ENCODE measurements at regions not wholly inside any gene's neighbourhood (a gene's known extent, or its start where the extent isn't known, plus 50 kb on each side); places are given as distances from the start of the nearest gene placed in this dataset.

GRCh38 chr4:19309378-19309777 is 942.3 kb upstream of the SLIT2 start:
- FAIRE-seq (no peak), ATAC-seq (no peak), DNase-seq (ENCODE audit: low spot score) (no peak)
- Histone ChIP-seq H3K9me3 (ENCODE audit: low read length) (peaks cover 90% of the 10 kb centered on the region), H2AFZ (ENCODE audit: low read length) (no peak overlapping the region), H4K20me1 (ENCODE audit: insufficient read depth, low read length) (no peaks in the 10 kb centered on the region), H3K27me3 (ENCODE audit: control insufficient read depth in 1 of 2, insufficient read depth in 2 of 2, low read length in 2 of 2) (no peaks in the 10 kb centered on the region), H3K4me3 (replicated peaks in 1 of 3; ENCODE audit: insufficient read depth in 1 of 3, low read depth in 2 of 3, low read length in 3 of 3) (no peak overlapping the region), H3K36me3 (replicated peaks in 1 of 2; ENCODE audit: control insufficient read depth in 1 of 2, insufficient read depth in 2 of 2, low read length in 2 of 2) (no peaks in the 10 kb centered on the region), H3K4me1 (ENCODE audit: insufficient read depth, low read length) (no peaks in the 10 kb centered on the region), H3K9ac (ENCODE audit: insufficient read depth, low read depth, low read length) (no peak overlapping the region), H3K27ac (ENCODE audit: extremely low read length, insufficient read depth, low read length) (no peak overlapping the region), H3K79me2 (ENCODE audit: insufficient read depth, low read length) (no peaks in the 10 kb centered on the region), H3K4me2 (ENCODE audit: low read depth, low read length) (no peak overlapping the region)
- intact Hi-C loops (cut with micrococcal nuclease; ENCODE audit: unreplicated experiment) (no loop called here), in situ Hi-C loops (cut with HindIII; ENCODE audit: extremely low pct_ligation_motif_present, low pct_unique_long_range_greater_than_20kb) (no loop called here)
- no TSS peak for BruUV-seq (replicated peaks)
- POLR2A ChIA-PET: no interaction called here
- TF ChIP-seq SALL1 (CRISPR knock-in tag; IDR thresholded peaks at IDR 0.05) (no peak), RBFOX2 (IDR thresholded peaks at IDR 0.05; ENCODE audit: low read depth, low read length) (no peak), MAFK (conservative IDR thresholded peaks at IDR 0.05 in 1 of 2, IDR thresholded peaks at IDR 0.05 in 1 of 2; ENCODE audit: low read length in 2 of 2) (peak in 1 of 2 experiments; percentile 29; a peak in 1 of 4 replicates), NONO (IDR thresholded peaks at IDR 0.05) (no peak), NONO (CRISPR knock-in tag; conservative IDR thresholded peaks at IDR 0.05) (no peak), ZNF430 (CRISPR knock-in tag; IDR thresholded peaks at IDR 0.05) (no peak)
- CTCF ChIA-PET (ENCODE audit: low intra/inter-chr PET ratio, low total read pairs): no interaction called here
- 4% methylated on average over 2 of the region's 2 CpGs for WGBS (ENCODE audit: low lambda C conversion rate)

GRCh38 chr4:19304028-19304427 is 947.7 kb upstream of the SLIT2 start:
- CTCF ChIA-PET (ENCODE audit: low intra/inter-chr PET ratio, low total read pairs): no interaction called here
- no peak for FAIRE-seq
- BruUV-seq (replicated peaks): no TSS peak

More at GRCh38 chr4:19304028-19304427, 947.7 kb upstream of the SLIT2 start:
- no peak overlapping the region for H3K9ac ChIP-seq (ENCODE audit: insufficient read depth, low read depth, low read length)
- intact Hi-C loops (cut with micrococcal nuclease; ENCODE audit: unreplicated experiment): no loop called here
- TF ChIP-seq CCAR2 (optimal IDR thresholded peaks at IDR 0.05; ENCODE audit: low read depth, low read length) (no peak), YEATS2 (CRISPR knock-in tag; IDR thresholded peaks at IDR 0.05; ENCODE audit: borderline replicate concordance) (no peak), BRCA1 (CRISPR knock-in tag; IDR thresholded peaks at IDR 0.05) (no peak), BRD4 (CRISPR knock-in tag; IDR thresholded peaks at IDR 0.05) (no peak), ELF4 (CRISPR knock-in tag; IDR thresholded peaks at IDR 0.05; ENCODE audit: borderline replicate concordance) (no peak)
- no peaks in the 10 kb centered on the region; the same call in 1 of the 2 replicates for H3K4me1 ChIP-seq (ENCODE audit: insufficient read depth, low read length)
- no peaks in the 10 kb centered on the region for H4K20me1 ChIP-seq (ENCODE audit: insufficient read depth, low read length)
- no peak overlapping the region for H3K4me3 ChIP-seq (replicated peaks in 1 of 3; ENCODE audit: insufficient read depth in 1 of 3, low read depth in 2 of 3, low read length in 3 of 3)
- POLR2A ChIA-PET: no interaction called here
- WGBS (ENCODE audit: low lambda C conversion rate): 12% methylated on average over 2 of the region's 2 CpGs
- H3K9me3 ChIP-seq (ENCODE audit: low read length): peaks cover 86% of the 10 kb centered on the region
- DNase-seq (ENCODE audit: low spot score) (no peak), ATAC-seq (no peak)
- no peaks in the 10 kb centered on the region for H3K79me2 ChIP-seq (ENCODE audit: insufficient read depth, low read length)
- no peak overlapping the region for H3K27ac ChIP-seq (ENCODE audit: extremely low read length, insufficient read depth, low read length)
- H3K36me3 ChIP-seq (replicated peaks in 1 of 2; ENCODE audit: control insufficient read depth in 1 of 2, insufficient read depth in 2 of 2, low read length in 2 of 2): no peaks in the 10 kb centered on the region
- H3K4me2 ChIP-seq (ENCODE audit: low read depth, low read length): no peak overlapping the region
- no peak overlapping the region for H2AFZ ChIP-seq (ENCODE audit: low read length)
- in situ Hi-C loops (cut with HindIII; ENCODE audit: extremely low pct_ligation_motif_present, low pct_unique_long_range_greater_than_20kb): no loop called here
- no peaks in the 10 kb centered on the region for H3K27me3 ChIP-seq (ENCODE audit: control insufficient read depth in 1 of 2, insufficient read depth in 2 of 2, low read length in 2 of 2)

All from HepG2 (cell line).